Upper lobe of right lung (tissue), 1 donor: ENCODE measurements at regions not wholly inside any gene's neighbourhood (a gene's known extent, or its start where the extent isn't known, plus 50 kb on each side); places are given as distances from the start of the nearest gene placed in this dataset.

Experiments
- ATAC-seq: fragments of 200-7000 bp; cut with Tn5 transposase; one replicate; pipeline ENCODE4 v1.9.1; 2020; ENCODE audit warnings: mild to moderate bottlenecking, moderate library complexity
- DNase-seq: peaks from one replicate; pipeline ENCODE4 v3.0.0-alpha.2; 2020
- H3K27ac ChIP-seq: fragments of 200-600 bp; one replicate; pipeline ENCODE4 v1.8.0; 2022
- H3K27me3 ChIP-seq: fragments of 200-600 bp; one replicate; pipeline ENCODE4 v1.8.0; 2022; ENCODE audit warnings: mild to moderate bottlenecking
- H3K36me3 ChIP-seq: fragments of 200-600 bp; one replicate; pipeline ENCODE4 v1.8.0; 2022
- H3K4me1 ChIP-seq: fragments of 200-600 bp; one replicate; pipeline ENCODE4 v1.8.0; 2022
- H3K4me3 ChIP-seq: fragments of 200-600 bp; one replicate; pipeline ENCODE4 v1.8.0; 2022; ENCODE audit warnings: mild to moderate bottlenecking
- H3K9me3 ChIP-seq: fragments of 200-600 bp; one replicate; pipeline ENCODE4 v1.8.0; 2022
- intact Hi-C: fragments of 100-400 bp; cut with DNase I; formaldehyde crosslinking; loops from one replicate; pipeline ENCODE4 v1.11.0; 2022
- TF ChIP-seq, protein P1 (sequence below): fragments of 200-600 bp; IDR thresholded peaks from one replicate; pipeline ENCODE4 v1.8.0; 2022; ENCODE audit warnings: antibody characterized with exemption
- donor health status: DM: no; HTN: yes; CAD: no; lungs with severe emphysema.

DNA sequence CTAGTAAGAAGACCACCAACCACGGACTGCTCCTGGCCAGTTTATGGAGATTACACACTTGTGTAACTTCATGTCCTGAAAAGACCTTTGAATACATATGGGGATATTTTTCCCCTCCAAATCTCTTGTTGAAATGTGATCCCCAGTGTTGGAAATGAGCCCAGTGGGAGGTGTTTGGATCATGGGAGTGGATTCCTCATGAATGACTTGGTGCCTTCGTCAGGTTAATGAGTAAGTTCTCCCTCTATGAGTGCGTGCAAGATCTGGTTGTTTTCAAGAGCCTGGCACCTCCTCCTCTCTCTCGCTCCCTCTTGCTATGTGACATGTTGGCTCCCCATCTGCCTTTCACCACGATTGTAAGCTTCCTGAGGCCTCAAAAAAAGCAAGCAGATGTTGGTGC is 769.0 kb upstream of the SLITRK1 start:
- ATAC-seq (no peak), DNase-seq (no peak)
- no peaks in the 10 kb centered on the region for H3K27me3 ChIP-seq
- H3K36me3 ChIP-seq, result no peaks in the 10 kb centered on the region
- no peaks in the 10 kb centered on the region for H3K9me3 ChIP-seq
- H3K4me3 ChIP-seq, result no peak overlapping the region
- H3K27ac ChIP-seq, result no peak overlapping the region
- H3K4me1 ChIP-seq, result no peaks in the 10 kb centered on the region
- TF ChIP-seq, protein P1, sequence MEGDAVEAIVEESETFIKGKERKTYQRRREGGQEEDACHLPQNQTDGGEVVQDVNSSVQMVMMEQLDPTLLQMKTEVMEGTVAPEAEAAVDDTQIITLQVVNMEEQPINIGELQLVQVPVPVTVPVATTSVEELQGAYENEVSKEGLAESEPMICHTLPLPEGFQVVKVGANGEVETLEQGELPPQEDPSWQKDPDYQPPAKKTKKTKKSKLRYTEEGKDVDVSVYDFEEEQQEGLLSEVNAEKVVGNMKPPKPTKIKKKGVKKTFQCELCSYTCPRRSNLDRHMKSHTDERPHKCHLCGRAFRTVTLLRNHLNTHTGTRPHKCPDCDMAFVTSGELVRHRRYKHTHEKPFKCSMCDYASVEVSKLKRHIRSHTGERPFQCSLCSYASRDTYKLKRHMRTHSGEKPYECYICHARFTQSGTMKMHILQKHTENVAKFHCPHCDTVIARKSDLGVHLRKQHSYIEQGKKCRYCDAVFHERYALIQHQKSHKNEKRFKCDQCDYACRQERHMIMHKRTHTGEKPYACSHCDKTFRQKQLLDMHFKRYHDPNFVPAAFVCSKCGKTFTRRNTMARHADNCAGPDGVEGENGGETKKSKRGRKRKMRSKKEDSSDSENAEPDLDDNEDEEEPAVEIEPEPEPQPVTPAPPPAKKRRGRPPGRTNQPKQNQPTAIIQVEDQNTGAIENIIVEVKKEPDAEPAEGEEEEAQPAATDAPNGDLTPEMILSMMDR, result no peak
- intact Hi-C loops, result no loop called here

- no peaks in the 10 kb centered on the region for H3K36me3 ChIP-seq
- intact Hi-C loops, result no loop called here
- no peak overlapping the region for H3K27ac ChIP-seq
- DNase-seq, result no peak
- no peaks in the 10 kb centered on the region for H3K4me1 ChIP-seq
- no peaks in the 10 kb centered on the region for H3K9me3 ChIP-seq
- TF ChIP-seq, protein P1, result no peak
- H3K27me3 ChIP-seq, result no peaks in the 10 kb centered on the region
- ATAC-seq, result no peak
- H3K4me3 ChIP-seq, result no peak overlapping the region
Observed at GRCh38 chr13:84649853-84650252, 767.6 kb upstream of the SLITRK1 start.

DNA sequence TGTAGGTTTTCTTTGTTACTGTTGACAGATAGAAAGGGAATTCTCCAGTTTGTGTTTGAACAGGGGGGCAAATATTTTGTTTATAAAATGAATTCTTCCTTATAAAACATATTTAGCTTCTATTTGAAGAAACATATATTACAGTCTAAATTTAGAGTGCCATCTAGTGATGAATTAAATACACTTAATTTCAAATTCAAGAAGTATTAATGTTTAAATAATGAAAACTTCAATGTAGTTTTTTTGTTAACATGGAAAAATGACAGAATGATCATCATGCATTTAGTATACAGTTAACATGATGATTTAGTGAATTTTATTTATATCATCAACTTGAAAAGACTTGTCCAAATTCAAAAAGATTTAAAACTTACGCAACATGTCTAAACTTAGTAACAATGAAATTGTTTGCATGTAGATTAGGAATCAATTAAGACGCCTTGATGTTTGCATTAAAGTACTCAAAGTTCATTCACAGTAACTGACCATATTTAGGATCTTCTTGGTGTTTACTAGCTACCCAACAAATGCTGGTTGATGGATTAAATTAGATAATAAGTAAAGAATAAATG is 765.9 kb upstream of the SLITRK1 start:
- Histone ChIP-seq H3K27me3 (no peaks in the 10 kb centered on the region), H3K4me1 (no peaks in the 10 kb centered on the region), H3K36me3 (no peaks in the 10 kb centered on the region), H3K4me3 (no peak overlapping the region), H3K27ac (no peak overlapping the region), H3K9me3 (no peaks in the 10 kb centered on the region)
- ATAC-seq (no peak), DNase-seq (no peak)
- TF ChIP-seq, protein P1, result no peak
- intact Hi-C loops, result no loop called here

- Histone ChIP-seq H3K9me3 (no peaks in the 10 kb centered on the region), H3K4me3 (no peak overlapping the region), H3K36me3 (no peaks in the 10 kb centered on the region), H3K27me3 (no peaks in the 10 kb centered on the region), H3K27ac (no peak overlapping the region), H3K4me1 (no peaks in the 10 kb centered on the region)
- ATAC-seq, result no peak
- DNase-seq, result no peak
- intact Hi-C loops, result no loop called here
- TF ChIP-seq, protein P1, result no peak
Observed at GRCh38 chr13:84646957-84647356, 764.7 kb upstream of the SLITRK1 start.

DNA sequence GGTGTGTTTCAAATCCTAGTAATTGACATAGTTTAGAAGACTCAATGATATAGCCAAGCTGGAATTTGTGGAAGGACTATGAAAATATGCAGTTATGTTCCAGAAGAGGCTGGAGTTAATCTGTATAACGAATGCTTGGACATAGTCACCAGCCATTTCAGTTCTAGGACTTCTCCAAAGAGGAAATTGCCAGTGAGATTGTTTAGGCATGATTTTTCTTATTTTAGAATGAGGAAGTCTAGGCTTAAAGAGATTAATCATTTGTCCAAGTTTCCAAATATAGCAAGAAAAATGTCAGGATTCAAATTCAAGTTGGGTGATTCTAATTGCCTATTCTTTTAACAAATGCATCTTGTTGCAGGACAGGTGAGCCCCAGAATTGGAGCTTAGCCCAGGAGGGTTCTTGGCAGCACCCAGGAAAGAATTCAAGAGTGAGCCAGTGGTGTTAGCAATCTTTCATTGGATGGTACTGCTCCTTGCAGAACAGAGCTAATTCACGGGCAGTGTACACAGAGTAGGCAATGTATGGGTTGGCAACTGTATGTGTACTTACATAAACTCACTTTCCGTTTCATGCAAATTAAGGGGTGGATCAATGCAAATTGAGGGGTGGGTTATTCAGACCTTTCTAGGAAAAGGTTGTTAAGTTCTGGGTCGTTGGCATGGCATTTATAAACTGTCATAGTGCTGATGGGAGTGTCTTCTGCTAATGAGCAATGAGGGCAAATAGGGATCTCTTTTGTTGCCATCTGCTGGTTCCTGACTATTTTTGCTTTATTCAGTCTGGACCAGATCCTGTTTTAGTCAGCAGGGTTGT is 763.1 kb upstream of the SLITRK1 start:
- DNase-seq, result no peak
- no peaks in the 10 kb centered on the region for H3K27me3 ChIP-seq
- no peaks in the 10 kb centered on the region for H3K36me3 ChIP-seq
- no peak overlapping the region for H3K27ac ChIP-seq
- intact Hi-C loops, result no loop called here
- H3K9me3 ChIP-seq, result no peaks in the 10 kb centered on the region
- H3K4me3 ChIP-seq, result no peak overlapping the region
- H3K4me1 ChIP-seq, result no peaks in the 10 kb centered on the region
- ATAC-seq, result no peak
- TF ChIP-seq, protein P1, result no peak
